Neural progenitor cell (in vitro differentiated cells): ENCODE measurements at regions not wholly inside any gene's neighbourhood (a gene's known extent, or its start where the extent isn't known, plus 50 kb on each side); places are given as distances from the start of the nearest gene placed in this dataset.
A peak's percentile ranks its signal among the peaks of the same experiment; 100 is the strongest.

Experiments used
- DNase-seq: peaks from one replicate; pipeline ENCODE4 v3.0.0-alpha.2; 2016; ENCODE audit warnings: low spot score
- H2AFZ ChIP-seq: fragments of 200-600 bp; sonication (generic); replicated peaks from 2 replicates; pipeline ENCODE4 v1.6.1; 2016; ENCODE audit warnings: antibody characterized with exemption
- H3F3A ChIP-seq: fragments of 200-600 bp; sonication (generic); 2 replicates; pipeline ENCODE4 v1.6.1; 2016; ENCODE audit warnings: antibody characterized with exemption, low read depth
- H3K27ac ChIP-seq: fragments of 200-600 bp; sonication (generic); 2 replicates; pipeline ENCODE4 v1.5.1; 2016; ENCODE audit warnings: mild to moderate bottlenecking
- H3K27me3 ChIP-seq: fragments of 200-600 bp; sonication (generic); 2 replicates; pipeline ENCODE4 v1.6.1; 2016; ENCODE audit warnings: mild to moderate bottlenecking, moderate library complexity
- H3K36me3 ChIP-seq: fragments of 200-600 bp; sonication (generic); 2 replicates; pipeline ENCODE4 v1.5.1; 2016
- H3K4me1 ChIP-seq: fragments of 200-600 bp; sonication (generic); 2 replicates; pipeline ENCODE4 v1.6.1; 2016; ENCODE audit warnings: mixed run types
- H3K4me2 ChIP-seq: fragments of 200-600 bp; sonication (generic); 2 replicates; pipeline ENCODE4 v1.6.1; 2016
- H3K4me3 ChIP-seq: fragments of 200-600 bp; sonication (generic); 2 replicates; pipeline ENCODE4 v1.5.1; 2016
- H3K79me2 ChIP-seq: fragments of 200-600 bp; sonication (generic); 2 replicates; pipeline ENCODE4 v1.6.1; 2016; ENCODE audit warnings: low read depth
- H3K9ac ChIP-seq: fragments of 200-600 bp; sonication (generic); 2 replicates; pipeline ENCODE4 v1.6.1; 2016
- H3K9me3 ChIP-seq: fragments of 200-600 bp; sonication (generic); 2 replicates; pipeline ENCODE4 v1.5.1; 2016; ENCODE audit warnings: low read depth
- H4K20me1 ChIP-seq: fragments of 200-600 bp; sonication (generic); 2 replicates; pipeline ENCODE4 v1.6.1; 2016; ENCODE audit warnings: low read depth
- H3K27ac Mint-ChIP-seq: 3 replicates; pipeline ENCODE4 v1.8.0; 2021; ENCODE audit warnings: mixed read lengths
- H3K27me3 Mint-ChIP-seq: 2 replicates; pipeline ENCODE4 v1.8.0; 2022; ENCODE audit warnings: low read depth, mild to moderate bottlenecking, inconsistent platforms, moderate library complexity, mixed read lengths; ENCODE audit not compliant: insufficient read depth
- H3K36me3 Mint-ChIP-seq: 3 replicates; pipeline ENCODE4 v1.8.0; 2021; ENCODE audit warnings: mixed read lengths
- H3K4me1 Mint-ChIP-seq: 3 replicates; pipeline ENCODE4 v1.8.0; 2021; ENCODE audit warnings: mixed read lengths
- H3K4me3 Mint-ChIP-seq: 3 replicates; pipeline ENCODE4 v1.8.0; 2021; ENCODE audit warnings: mild to moderate bottlenecking, moderate library complexity, mixed read lengths
- H3K9me3 Mint-ChIP-seq: 3 replicates; pipeline ENCODE4 v1.8.0; 2020; ENCODE audit warnings: mixed read lengths
- EZH2 ChIP-seq: fragments of 200-600 bp; sonication (generic); IDR thresholded peaks from 2 replicates; pipeline ENCODE4 v1.6.1; 2017; ENCODE audit warnings: antibody characterized with exemption, mild to moderate bottlenecking, moderate library complexity
- EZH2phosphoT487 ChIP-seq: fragments of 200-600 bp; sonication (generic); IDR thresholded peaks from 2 replicates; pipeline ENCODE4 v1.6.1; 2017; ENCODE audit warnings: antibody characterized with exemption
- TF ChIP-seq, protein P1 (sequence below): fragments of 200-600 bp; sonication (generic); IDR thresholded peaks from 2 replicates; pipeline ENCODE4 v1.5.1; 2017; ENCODE audit warnings: antibody characterized with exemption, mild to moderate bottlenecking

DNA sequence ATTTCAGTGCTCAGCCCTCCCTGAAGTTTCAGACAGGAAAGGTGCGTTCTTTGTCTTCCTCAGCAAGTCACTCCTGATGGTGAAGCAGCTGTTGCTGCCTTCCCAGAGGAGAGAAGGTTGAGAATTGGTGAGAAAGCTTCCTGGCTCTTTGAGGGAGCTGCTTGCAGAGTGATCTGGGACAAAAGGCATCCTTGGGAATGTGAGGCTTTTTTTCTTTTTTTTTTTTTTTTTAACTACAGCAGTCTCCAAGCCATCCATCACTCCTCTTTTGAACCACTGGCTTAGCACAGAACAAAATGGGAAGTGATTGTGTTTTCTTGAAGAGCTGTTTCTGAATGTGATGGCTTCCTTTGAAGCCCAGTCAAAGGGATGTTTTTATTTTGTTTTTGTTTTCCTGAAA lies 120.4 kb upstream of the LRIG3 start:
- TF ChIP-seq EZH2phosphoT487 (no peak), EZH2 (no peak)
- TF ChIP-seq, protein P1, sequence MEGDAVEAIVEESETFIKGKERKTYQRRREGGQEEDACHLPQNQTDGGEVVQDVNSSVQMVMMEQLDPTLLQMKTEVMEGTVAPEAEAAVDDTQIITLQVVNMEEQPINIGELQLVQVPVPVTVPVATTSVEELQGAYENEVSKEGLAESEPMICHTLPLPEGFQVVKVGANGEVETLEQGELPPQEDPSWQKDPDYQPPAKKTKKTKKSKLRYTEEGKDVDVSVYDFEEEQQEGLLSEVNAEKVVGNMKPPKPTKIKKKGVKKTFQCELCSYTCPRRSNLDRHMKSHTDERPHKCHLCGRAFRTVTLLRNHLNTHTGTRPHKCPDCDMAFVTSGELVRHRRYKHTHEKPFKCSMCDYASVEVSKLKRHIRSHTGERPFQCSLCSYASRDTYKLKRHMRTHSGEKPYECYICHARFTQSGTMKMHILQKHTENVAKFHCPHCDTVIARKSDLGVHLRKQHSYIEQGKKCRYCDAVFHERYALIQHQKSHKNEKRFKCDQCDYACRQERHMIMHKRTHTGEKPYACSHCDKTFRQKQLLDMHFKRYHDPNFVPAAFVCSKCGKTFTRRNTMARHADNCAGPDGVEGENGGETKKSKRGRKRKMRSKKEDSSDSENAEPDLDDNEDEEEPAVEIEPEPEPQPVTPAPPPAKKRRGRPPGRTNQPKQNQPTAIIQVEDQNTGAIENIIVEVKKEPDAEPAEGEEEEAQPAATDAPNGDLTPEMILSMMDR: no peak

DNA sequence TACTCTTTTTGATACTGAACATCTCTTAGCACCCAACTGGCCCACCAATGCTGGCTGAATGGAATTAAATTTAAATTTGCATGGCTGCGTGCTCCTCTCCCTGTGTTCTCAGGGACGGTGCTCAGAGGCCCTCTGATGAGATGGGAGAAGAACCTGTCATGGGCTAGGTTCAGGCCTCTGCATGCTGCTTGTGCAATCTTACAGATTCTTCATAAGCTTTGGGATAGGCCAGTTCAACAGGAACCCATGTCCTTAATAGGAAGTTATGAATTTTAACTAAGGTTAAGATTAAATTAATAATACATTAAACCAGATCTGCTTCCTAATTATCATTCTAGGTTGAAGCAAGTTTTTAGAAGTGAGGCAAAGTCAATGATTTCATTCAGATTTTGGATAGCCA lies 119.7 kb upstream of the LRIG3 start:
- H3K27ac ChIP-seq: peak overlapping the region; percentile 97
- Mint-ChIP-seq H3K4me3 (no peak overlapping the region), H3K9me3 (no peaks in the 10 kb centered on the region), H3K27me3 (no peaks in the 10 kb centered on the region), H3K36me3 (no peaks in the 10 kb centered on the region), H3K4me1 (peaks cover 20% of the 10 kb centered on the region), H3K27ac (no peak overlapping the region)
- H3K9ac ChIP-seq: no peak overlapping the region
- H3K27me3 ChIP-seq: no peaks in the 10 kb centered on the region
- DNase-seq: no peak
- H3K9me3 ChIP-seq: no peaks in the 10 kb centered on the region
- H3K36me3 ChIP-seq: no peaks in the 10 kb centered on the region
- no peak overlapping the region for H2AFZ ChIP-seq
- no peaks in the 10 kb centered on the region for H4K20me1 ChIP-seq
- H3K79me2 ChIP-seq: no peaks in the 10 kb centered on the region
- no peak for TF ChIP-seq EZH2phosphoT487
- TF ChIP-seq EZH2: no peak
- TF ChIP-seq, protein P1: no peak
- no peak overlapping the region for H3K4me3 ChIP-seq
- peak overlapping the region; percentile 53 for H3K4me2 ChIP-seq
- peaks cover 62% of the 10 kb centered on the region for H3K4me1 ChIP-seq
- peaks cover 49% of the 10 kb centered on the region for H3F3A ChIP-seq

More for the DNA sequence above, 120.4 kb upstream of the LRIG3 start:
- no peaks in the 10 kb centered on the region for H3K9me3 Mint-ChIP-seq
- peak; percentile 84 for DNase-seq
- Histone ChIP-seq H2AFZ (no peak overlapping the region), H3K4me1 (peaks cover 62% of the 10 kb centered on the region), H3K27me3 (no peaks in the 10 kb centered on the region), H3K27ac (peak overlapping the region; percentile 97), H3K79me2 (no peaks in the 10 kb centered on the region), H3K4me3 (peak overlapping the region; percentile 7), H3K36me3 (no peaks in the 10 kb centered on the region), H3K4me2 (peak overlapping the region; percentile 59), H3F3A (peaks cover 49% of the 10 kb centered on the region), H4K20me1 (no peaks in the 10 kb centered on the region), H3K9me3 (no peaks in the 10 kb centered on the region), H3K9ac (no peak overlapping the region)
- H3K36me3 Mint-ChIP-seq: no peaks in the 10 kb centered on the region
- H3K27me3 Mint-ChIP-seq: no peaks in the 10 kb centered on the region
- H3K27ac Mint-ChIP-seq: peak overlapping the region; percentile 91
- H3K4me1 Mint-ChIP-seq: peaks cover 20% of the 10 kb centered on the region
- H3K4me3 Mint-ChIP-seq: no peak overlapping the region

DNA sequence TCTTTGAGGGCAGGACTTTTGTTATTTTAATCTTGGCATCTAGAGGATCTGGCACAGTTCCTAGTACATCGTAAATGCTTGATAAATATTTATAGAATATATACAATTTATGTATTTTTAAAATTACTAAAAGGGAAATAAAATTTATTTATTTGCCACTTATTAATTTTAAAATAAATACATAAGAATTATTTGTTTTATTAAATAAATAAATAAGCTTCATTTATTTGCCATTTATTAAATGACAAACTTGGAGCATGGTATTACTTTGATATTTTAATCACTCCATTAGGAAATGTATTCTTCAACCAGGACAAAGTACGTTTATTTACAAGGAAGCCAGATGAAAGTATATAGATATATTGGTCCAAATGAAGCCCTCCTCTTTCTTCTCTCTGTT lies 118.7 kb upstream of the LRIG3 start:
- Histone ChIP-seq H3K4me2 (peak overlapping the region; percentile 6), H3K9me3 (no peaks in the 10 kb centered on the region), H3K4me3 (no peak overlapping the region), H3K4me1 (peaks cover 53% of the 10 kb centered on the region), H3K27me3 (no peaks in the 10 kb centered on the region), H3K36me3 (no peaks in the 10 kb centered on the region), H3K27ac (peak overlapping the region; percentile 97), H3K9ac (no peak overlapping the region), H2AFZ (no peak overlapping the region), H3F3A (peaks cover 49% of the 10 kb centered on the region), H4K20me1 (no peaks in the 10 kb centered on the region), H3K79me2 (no peaks in the 10 kb centered on the region)
- no peaks in the 10 kb centered on the region for H3K36me3 Mint-ChIP-seq
- H3K4me1 Mint-ChIP-seq: peaks cover 20% of the 10 kb centered on the region
- TF ChIP-seq, protein P1: no peak
- TF ChIP-seq EZH2: no peak
- no peak for TF ChIP-seq EZH2phosphoT487
- DNase-seq: no peak
- H3K27ac Mint-ChIP-seq: no peak overlapping the region
- no peak overlapping the region for H3K4me3 Mint-ChIP-seq
- no peaks in the 10 kb centered on the region for H3K9me3 Mint-ChIP-seq
- no peaks in the 10 kb centered on the region for H3K27me3 Mint-ChIP-seq
